ENCODE measurements at regions not wholly inside any gene's neighbourhood (a gene's known extent, or its start where the extent isn't known, plus 50 kb on each side); places are given as distances from the start of the nearest gene placed in this dataset.

GRCh38 chr2:216320852-216321251 is 51.4 kb downstream of the MARCHF4 start:
- Histone ChIP-seq H3K36me3 (no peaks in the 10 kb centered on the region), H3K27ac (no peak overlapping the region), H3K4me3 (replicated peaks in 1 of 3) (no peak overlapping the region), H3K4me1 (no peaks in the 10 kb centered on the region), H3K9me3 (no peaks in the 10 kb centered on the region), H3K27me3 (no peaks in the 10 kb centered on the region)
- TF ChIP-seq, protein P1, sequence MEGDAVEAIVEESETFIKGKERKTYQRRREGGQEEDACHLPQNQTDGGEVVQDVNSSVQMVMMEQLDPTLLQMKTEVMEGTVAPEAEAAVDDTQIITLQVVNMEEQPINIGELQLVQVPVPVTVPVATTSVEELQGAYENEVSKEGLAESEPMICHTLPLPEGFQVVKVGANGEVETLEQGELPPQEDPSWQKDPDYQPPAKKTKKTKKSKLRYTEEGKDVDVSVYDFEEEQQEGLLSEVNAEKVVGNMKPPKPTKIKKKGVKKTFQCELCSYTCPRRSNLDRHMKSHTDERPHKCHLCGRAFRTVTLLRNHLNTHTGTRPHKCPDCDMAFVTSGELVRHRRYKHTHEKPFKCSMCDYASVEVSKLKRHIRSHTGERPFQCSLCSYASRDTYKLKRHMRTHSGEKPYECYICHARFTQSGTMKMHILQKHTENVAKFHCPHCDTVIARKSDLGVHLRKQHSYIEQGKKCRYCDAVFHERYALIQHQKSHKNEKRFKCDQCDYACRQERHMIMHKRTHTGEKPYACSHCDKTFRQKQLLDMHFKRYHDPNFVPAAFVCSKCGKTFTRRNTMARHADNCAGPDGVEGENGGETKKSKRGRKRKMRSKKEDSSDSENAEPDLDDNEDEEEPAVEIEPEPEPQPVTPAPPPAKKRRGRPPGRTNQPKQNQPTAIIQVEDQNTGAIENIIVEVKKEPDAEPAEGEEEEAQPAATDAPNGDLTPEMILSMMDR (IDR thresholded peaks at IDR 0.05), result no peak
- no peak for TF ChIP-seq POLR2A (IDR thresholded peaks at IDR 0.05)
- DNase-seq, result no peak
- WGBS, 2 donors, result 94 to 97% methylated on average over 7 of the region's 7 CpGs
- intact Hi-C loops (cut with DNase I), result no loop called here

GRCh38 chr2:216319771-216320170 is 52.5 kb downstream of the MARCHF4 start:
- no peak for TF ChIP-seq POLR2A (IDR thresholded peaks at IDR 0.05)
- TF ChIP-seq, protein P1 (IDR thresholded peaks at IDR 0.05), result no peak
- Histone ChIP-seq H3K27me3 (no peaks in the 10 kb centered on the region), H3K9me3 (no peaks in the 10 kb centered on the region), H3K4me1 (no peaks in the 10 kb centered on the region), H3K27ac (no peak overlapping the region), H3K4me3 (replicated peaks in 1 of 3) (no peak overlapping the region), H3K36me3 (no peaks in the 10 kb centered on the region)
- no peak for DNase-seq
- intact Hi-C loops (cut with DNase I), result no loop called here
- WGBS, 2 donors, result 91 to 92% methylated on average over 2 of the region's 2 CpGs

GRCh38 chr2:216318521-216318874 is 53.8 kb downstream of the MARCHF4 start:
- no peak for DNase-seq
- TF ChIP-seq POLR2A (IDR thresholded peaks at IDR 0.05), result no peak
- TF ChIP-seq, protein P1 (IDR thresholded peaks at IDR 0.05), result no peak
- Histone ChIP-seq H3K36me3 (no peaks in the 10 kb centered on the region), H3K27me3 (no peaks in the 10 kb centered on the region), H3K9me3 (no peaks in the 10 kb centered on the region), H3K4me1 (no peaks in the 10 kb centered on the region), H3K27ac (no peak overlapping the region), H3K4me3 (replicated peaks in 1 of 3) (no peak overlapping the region)
- intact Hi-C loops (cut with DNase I), result no loop called here
- 82 to 89% methylated on average over 2 of the region's 2 CpGs for WGBS, 2 donors

- intact Hi-C loops (cut with DNase I), result no loop called here
- no peaks in the 10 kb centered on the region for H3K36me3 ChIP-seq
- no peak for DNase-seq
- TF ChIP-seq POLR2A (IDR thresholded peaks at IDR 0.05), result no peak
- TF ChIP-seq, protein P1 (IDR thresholded peaks at IDR 0.05), result no peak
- H3K27ac ChIP-seq, result no peak overlapping the region
- no peak overlapping the region for H3K4me3 ChIP-seq (replicated peaks in 1 of 3)
- no peaks in the 10 kb centered on the region for H3K27me3 ChIP-seq
- 79 to 81% methylated on average over 9 of the region's 9 CpGs for WGBS, 2 donors
- no peaks in the 10 kb centered on the region for H3K4me1 ChIP-seq
- no peaks in the 10 kb centered on the region for H3K9me3 ChIP-seq
Measured at GRCh38 chr2:216317831-216318520, 54.3 kb downstream of the MARCHF4 start.

GRCh38 chr2:216316743-216317142 is 55.5 kb downstream of the MARCHF4 start:
- H3K4me1 ChIP-seq, result no peaks in the 10 kb centered on the region
- no peak overlapping the region for H3K27ac ChIP-seq
- intact Hi-C loops (cut with DNase I), result no loop called here
- H3K36me3 ChIP-seq, result no peaks in the 10 kb centered on the region
- WGBS, 2 donors, result 47 to 71% methylated on average over 2 of the region's 2 CpGs
- no peak for DNase-seq
- no peak for TF ChIP-seq POLR2A (IDR thresholded peaks at IDR 0.05)
- TF ChIP-seq, protein P1 (IDR thresholded peaks at IDR 0.05), result no peak
- no peak overlapping the region for H3K4me3 ChIP-seq (replicated peaks in 1 of 3)
- H3K9me3 ChIP-seq, result no peaks in the 10 kb centered on the region
- no peaks in the 10 kb centered on the region for H3K27me3 ChIP-seq

Data from thyroid gland (tissue), 4 donors.